ENCODE measurements at regions not wholly inside any gene's neighbourhood (a gene's known extent, or its start where the extent isn't known, plus 50 kb on each side); places are given as distances from the start of the nearest gene placed in this dataset.
"Not testable (repeated sequence)": the region's sequence is repeated elsewhere in the genome, so short reads cannot be mapped to it uniquely, and the experiment has no call there.

- no peak for DNase-seq
Observed at GRCh38 chr3:11739706-11740105, 96.0 kb upstream of the VGLL4 start.

- DNase-seq: no peak
Observed at GRCh38 chr3:11739123-11739522, 95.4 kb upstream of the VGLL4 start.

DNA sequence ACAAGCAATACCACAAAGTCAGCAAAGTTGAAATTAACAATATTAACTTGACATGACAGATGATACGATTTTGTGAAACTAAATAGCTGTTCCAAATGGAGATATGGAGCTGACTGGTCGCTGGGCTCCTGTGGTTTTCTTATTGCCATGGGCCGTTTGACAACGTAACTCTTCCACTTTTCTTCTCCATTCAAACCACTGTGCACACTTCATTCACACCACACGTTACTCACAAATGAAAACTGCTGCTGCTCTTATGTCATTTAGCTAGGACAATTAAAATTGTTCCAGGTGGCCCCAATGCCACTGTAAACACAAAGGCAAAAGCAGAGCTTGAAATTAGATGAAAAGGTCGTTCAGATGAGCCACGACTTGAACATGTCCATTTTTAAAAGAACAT, 94.0 kb upstream of the VGLL4 start:
- DNase-seq: no peak

GRCh38 chr3:11736136-11736833, 92.6 kb upstream of the VGLL4 start:
- no peak for DNase-seq

DNA sequence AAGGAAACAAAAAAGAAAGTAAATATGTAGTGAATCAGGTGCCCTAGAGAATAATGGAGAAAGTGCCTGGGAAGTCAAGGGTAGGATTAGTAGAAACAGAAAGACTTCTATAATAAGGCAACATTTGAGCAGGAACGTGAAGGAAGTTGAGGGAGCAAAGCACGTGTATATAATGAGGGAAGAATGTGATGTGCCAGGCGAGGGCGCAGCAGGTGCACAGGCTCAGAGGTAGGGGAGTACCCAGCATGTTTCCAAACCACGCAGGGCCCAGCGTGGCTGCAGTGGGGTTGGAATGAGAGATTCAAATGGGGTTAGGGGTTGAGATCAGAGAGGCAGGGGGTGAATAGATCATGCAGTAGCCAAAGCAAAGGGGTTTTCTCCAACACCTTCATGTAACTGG, 91.9 kb upstream of the VGLL4 start:
- no peak for DNase-seq

- not testable (repeated sequence) for DNase-seq
Observed at GRCh38 chr3:11735111-11735510, 91.4 kb upstream of the VGLL4 start.

- no peak for DNase-seq
Observed at GRCh38 chr3:11733914-11734313, 90.2 kb upstream of the VGLL4 start.

DNA sequence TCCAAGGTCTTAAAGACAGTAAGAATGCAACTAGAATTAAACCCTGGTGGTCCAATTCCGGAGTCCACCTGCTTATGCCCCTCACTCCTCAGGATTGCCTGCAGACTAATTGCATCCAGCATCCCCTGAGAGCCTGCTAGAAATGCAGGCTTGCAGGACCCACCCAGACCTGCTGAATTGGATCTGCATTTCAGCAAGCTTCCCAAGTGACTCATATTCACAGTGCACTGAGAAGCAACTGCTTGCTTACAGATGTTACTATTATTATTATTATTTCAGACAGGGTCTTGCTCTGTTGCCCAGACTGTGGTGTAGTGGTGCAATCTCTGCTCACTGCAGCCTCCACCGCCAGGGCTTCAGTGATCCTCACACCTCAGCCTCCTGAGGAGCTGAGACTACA, 83.5 kb upstream of the VGLL4 start:
- no peak for DNase-seq

DNA sequence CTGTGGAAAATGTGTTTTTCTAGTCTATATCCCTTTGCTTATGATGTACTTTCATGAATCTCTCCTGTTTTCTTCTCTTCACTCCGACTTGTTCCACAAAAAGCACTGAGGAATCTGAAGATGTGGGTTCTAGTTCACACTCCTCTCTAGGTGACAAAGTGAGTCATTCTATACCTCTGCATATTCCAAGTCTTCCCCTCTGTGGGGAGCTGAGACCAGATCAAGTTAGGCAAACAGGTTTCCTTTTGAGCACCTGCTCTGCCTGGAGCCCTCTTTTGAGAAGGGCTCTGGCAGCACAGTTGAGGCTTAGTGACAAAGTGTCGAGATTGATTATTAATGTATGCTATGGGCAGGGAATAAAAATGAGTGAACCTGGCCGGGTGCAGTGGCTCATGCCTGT, 82.4 kb upstream of the VGLL4 start:
- DNase-seq: no peak

DNA sequence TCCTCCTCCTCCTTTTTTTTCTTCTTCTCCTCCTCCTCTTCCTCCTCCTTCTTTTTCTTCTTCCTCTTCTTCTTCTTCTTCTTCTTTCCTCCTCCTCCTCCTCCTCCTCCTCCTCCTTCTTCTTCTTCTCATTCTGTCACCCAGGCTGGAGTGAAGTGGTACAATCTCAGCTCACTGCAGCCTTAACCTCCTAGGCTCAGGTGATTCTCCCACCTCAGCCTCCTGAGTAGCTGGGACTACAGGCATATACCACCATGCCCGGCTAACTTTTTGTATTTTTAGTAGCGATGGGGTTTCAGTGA, 81.6 kb upstream of the VGLL4 start:
- DNase-seq: not testable (repeated sequence)

GRCh38 chr3:11724615-11725339, 81.1 kb upstream of the VGLL4 start:
- DNase-seq: no peak

DNA sequence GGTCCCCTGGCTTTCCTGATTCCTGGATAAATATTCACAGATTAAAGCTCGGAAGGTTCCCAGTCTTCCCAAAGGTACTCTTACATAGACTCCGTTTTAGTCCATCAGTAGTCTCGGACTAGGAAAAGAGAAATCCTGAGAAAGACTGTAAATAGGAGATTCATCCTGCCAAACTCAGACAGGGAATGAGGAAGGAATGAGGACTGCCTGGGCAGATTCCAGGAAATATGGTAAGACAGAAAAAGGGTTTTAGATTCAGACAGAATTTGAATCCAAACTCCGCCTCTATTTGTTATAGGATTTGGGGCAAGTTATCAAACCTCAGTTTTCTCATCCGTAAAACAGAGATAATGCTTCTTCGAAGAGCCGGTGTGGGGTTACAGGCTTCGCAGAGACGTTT, 77.8 kb upstream of the VGLL4 start:
- DNase-seq: no peak

- DNase-seq: peak; percentile 33
Observed at GRCh38 chr3:11720917-11721411, 77.2 kb upstream of the VGLL4 start.

DNA sequence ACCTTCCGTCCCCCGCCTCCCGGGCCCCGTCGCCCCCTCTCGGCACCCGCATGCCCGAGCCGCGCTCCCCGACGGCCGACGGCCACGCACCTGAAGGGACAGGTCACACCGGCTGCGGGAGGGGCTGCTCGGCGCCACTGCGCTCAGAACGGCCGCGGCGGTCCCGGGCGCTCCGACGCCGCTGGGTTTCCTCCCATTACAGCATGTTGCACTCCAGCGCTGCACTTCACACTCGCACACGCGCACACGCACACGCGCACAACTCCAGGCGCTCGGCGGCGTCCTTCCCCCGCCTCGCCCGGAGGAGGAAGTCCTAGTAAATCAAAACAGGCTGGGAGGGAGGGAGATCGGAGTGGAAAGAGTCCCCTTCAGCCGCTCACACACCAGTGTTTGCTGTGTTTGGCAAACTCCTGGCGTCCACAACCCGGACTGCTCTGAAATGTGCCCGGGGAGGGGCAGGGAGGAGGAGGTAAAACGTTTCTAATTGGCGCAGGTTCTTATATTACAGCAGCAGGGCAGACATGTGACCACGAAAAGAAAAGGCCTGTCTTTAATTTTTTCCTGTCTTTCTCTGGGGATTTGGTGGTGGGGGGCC, 76.7 kb upstream of the VGLL4 start:
- peak; percentile 83 for DNase-seq

GRCh38 chr3:11719406-11720303, 75.9 kb upstream of the VGLL4 start:
- DNase-seq: peak; percentile 81

DNA sequence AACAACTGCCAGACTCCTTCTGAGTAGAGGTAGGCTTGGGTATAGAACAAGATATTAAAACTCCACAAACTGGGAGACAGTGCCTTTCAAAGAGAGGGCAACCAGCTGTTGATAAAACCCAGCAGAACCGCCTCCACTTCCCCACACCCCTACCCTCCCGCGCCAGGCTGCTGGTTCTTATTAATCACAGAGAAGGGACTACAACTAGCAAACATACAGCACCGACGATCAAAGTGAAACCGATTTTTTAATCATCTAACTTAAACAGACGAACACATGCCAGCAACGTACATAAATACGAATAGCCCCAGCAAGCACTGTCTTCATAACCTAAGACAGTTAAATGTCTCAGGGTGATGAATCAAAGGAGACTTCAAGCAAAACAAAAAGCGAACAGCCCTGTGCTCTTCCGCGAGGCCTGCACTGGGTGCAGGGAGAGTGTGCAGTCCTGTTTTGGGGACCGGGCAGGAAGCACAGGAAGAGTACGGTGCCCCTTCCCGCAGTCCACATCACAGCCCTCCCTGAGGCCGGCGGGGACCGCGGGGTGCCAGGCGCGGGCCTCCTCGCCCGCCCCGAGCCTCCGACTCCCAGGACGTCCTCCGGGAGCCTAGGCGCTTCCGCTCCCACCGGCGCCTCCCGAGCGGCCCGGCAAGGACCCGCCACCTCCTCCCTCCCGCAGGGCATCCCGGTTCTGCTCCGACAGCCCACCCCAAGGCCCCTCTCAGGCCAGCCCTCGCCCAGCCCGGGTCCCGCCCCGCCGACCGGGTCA, 75.1 kb upstream of the VGLL4 start:
- DNase-seq: no peak

- no peak for DNase-seq
Observed at GRCh38 chr3:11717768-11718636, 74.3 kb upstream of the VGLL4 start.

DNA sequence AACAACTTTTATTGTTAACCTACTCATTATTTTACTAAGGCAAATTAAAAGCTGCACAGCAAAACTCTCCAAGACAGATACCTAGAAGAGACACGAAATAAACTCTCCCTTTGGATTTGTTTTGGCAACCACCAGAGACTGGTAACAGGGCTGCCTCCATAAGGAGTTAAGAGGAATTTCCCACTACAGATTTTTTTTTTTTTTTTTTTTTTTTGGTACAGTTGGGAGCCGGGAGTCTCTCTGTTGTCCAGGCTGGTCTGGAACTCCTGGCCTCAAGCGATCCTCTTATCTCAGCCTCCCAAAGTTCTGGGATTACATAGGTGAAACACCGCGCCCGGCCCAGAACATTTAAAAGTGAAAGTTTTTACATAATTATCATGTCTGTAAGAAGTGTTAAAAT, 73.6 kb upstream of the VGLL4 start:
- DNase-seq: no peak

GRCh38 chr3:11716573-11717290, 73.0 kb upstream of the VGLL4 start:
- DNase-seq: no peak

- DNase-seq: no peak
Observed at GRCh38 chr3:11713171-11713570, 69.5 kb upstream of the VGLL4 start.

DNA sequence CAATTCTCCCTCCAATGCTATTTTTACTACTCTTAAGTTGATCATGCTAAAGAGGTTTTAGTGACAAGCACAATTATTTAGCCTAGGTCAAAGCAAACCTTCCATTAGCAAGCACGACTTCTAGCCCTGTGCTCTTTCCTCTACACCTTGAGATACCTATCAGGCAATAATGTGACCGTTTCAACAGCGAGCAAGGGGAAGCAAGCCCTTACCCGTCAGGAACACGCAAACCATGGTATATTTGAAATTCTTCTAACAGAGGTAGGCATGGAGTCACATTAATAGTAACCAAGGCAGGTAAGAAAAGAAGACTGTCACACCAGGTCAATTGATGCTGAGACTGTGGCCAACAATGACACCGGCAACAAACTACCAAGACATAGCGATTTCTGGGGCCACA, 68.9 kb upstream of the VGLL4 start:
- DNase-seq: no peak
